ENCODE measurements at regions not wholly inside any gene's neighbourhood (a gene's known extent, or its start where the extent isn't known, plus 50 kb on each side); places are given as distances from the start of the nearest gene placed in this dataset.

DNA sequence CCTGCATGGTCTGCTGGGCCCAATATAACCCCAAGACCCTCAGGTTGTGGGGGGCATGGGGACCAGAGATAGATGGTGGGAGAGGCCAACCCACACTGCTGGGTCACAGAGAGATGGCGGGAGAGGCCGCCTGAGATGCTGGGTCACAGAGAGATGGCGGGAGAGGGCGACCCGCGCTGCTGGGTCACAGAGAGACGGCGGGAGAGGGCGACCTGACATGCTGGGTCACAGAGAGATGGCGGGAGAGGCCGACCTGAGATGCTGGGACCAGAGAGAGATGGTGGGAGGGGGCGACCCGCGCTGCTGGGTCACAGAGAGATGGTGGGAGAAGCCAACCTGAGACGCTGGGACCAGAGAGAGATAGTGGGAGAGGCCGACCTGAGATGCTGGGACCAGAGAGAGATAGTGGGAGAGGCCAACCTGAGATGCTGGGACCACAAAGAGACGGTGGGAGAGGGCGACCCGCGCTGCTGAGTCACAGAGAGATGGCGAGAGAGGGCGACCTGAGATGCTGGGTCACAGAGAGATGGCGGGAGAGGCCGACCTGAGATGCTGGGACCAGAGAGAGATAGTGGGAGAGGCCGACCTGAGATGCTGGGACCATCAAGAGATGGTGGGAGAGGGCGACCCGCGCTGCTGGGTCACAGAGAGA lies 133.2 kb downstream of the DLL1 start:
- DNase-seq, result peak in 1 of 2 donors; percentile 44
- TF ChIP-seq, protein P1, sequence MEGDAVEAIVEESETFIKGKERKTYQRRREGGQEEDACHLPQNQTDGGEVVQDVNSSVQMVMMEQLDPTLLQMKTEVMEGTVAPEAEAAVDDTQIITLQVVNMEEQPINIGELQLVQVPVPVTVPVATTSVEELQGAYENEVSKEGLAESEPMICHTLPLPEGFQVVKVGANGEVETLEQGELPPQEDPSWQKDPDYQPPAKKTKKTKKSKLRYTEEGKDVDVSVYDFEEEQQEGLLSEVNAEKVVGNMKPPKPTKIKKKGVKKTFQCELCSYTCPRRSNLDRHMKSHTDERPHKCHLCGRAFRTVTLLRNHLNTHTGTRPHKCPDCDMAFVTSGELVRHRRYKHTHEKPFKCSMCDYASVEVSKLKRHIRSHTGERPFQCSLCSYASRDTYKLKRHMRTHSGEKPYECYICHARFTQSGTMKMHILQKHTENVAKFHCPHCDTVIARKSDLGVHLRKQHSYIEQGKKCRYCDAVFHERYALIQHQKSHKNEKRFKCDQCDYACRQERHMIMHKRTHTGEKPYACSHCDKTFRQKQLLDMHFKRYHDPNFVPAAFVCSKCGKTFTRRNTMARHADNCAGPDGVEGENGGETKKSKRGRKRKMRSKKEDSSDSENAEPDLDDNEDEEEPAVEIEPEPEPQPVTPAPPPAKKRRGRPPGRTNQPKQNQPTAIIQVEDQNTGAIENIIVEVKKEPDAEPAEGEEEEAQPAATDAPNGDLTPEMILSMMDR (IDR thresholded peaks at IDR 0.05), result no peak
- TF ChIP-seq EP300 (IDR thresholded peaks at IDR 0.05), result no peak
- no peak for TF ChIP-seq POLR2A (IDR thresholded peaks at IDR 0.05)
- no peak for TF ChIP-seq POLR2AphosphoS5 (IDR thresholded peaks at IDR 0.05)
- Histone ChIP-seq H3K36me3 (no peaks in the 10 kb centered on the region), H3K9me3 (no peaks in the 10 kb centered on the region), H3K27ac (no peak overlapping the region), H3K4me1 (peaks cover 4 to 9% (median 7%) of the 10 kb centered on the region in 4 donors), H3K4me3 (no peak overlapping the region), H3K27me3 (no peaks in the 10 kb centered on the region)
- ATAC-seq (ENCODE audit: low FRiP score in 2 of 2), result no peak
- 84 to 92% methylated on average over 28 of the region's 28 CpGs for WGBS, 2 donors

DNA sequence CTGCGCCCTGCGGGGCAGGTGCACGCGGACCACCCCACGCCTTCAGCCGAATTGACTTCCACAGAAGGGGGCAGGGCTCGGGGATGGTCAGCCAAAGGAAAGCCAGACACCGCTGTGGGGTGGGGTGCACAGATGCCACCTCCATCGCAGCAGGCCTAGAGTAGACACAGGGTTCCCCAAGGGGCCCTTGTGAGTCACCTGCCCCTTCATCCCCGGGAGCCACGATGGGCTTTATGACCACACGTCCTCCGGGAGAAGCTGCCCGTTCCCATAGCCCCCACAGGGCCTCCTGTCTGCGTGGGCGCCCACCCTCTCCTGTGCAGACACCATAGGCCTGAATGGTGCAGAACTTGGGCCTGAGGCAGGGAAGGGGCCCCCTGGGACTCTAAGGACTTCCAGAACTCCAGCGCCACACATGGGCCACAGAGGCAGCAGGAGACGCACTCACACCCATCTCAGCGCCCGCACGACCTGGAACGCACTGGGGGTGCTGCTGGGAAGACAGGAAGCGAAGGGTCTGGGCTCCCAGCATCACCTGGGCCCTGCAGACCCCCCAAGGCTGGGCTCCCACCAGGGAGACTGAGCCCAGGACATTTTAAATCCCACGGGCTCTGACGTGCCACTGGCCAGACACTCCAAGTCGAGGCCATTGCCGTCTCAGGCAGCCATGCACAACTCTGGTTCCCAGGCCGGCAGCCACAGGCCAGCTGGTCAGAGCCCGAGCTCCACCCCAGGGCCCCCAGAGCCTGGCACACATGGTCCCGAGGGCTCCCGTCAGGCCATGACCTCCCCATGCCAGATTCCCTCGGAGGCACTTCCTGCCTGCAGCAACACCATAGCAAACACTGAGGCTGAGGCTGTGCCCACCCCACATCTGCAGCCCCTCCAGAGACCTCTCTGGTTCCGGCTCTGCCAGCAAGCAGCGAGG lies 134.2 kb downstream of the DLL1 start:
- no peaks in the 10 kb centered on the region for H3K9me3 ChIP-seq
- no peak overlapping the region for H3K27ac ChIP-seq
- peaks cover 6 to 18% (median 15%) of the 10 kb centered on the region in 4 donors for H3K4me1 ChIP-seq
- no peaks in the 10 kb centered on the region for H3K36me3 ChIP-seq
- no peak for ATAC-seq (ENCODE audit: low FRiP score in 2 of 2)
- 86 to 95% methylated on average over 24 to 34 of the region's 34 CpGs for WGBS, 2 donors
- no peaks in the 10 kb centered on the region for H3K27me3 ChIP-seq
- no peak overlapping the region for H3K4me3 ChIP-seq
- TF ChIP-seq, protein P1 (IDR thresholded peaks at IDR 0.05), result no peak
- TF ChIP-seq EP300 (IDR thresholded peaks at IDR 0.05) (no peak), POLR2A (IDR thresholded peaks at IDR 0.05) (no peak), POLR2AphosphoS5 (IDR thresholded peaks at IDR 0.05) (no peak)
- DNase-seq, result peak in 1 of 2 donors; percentile 61

DNA sequence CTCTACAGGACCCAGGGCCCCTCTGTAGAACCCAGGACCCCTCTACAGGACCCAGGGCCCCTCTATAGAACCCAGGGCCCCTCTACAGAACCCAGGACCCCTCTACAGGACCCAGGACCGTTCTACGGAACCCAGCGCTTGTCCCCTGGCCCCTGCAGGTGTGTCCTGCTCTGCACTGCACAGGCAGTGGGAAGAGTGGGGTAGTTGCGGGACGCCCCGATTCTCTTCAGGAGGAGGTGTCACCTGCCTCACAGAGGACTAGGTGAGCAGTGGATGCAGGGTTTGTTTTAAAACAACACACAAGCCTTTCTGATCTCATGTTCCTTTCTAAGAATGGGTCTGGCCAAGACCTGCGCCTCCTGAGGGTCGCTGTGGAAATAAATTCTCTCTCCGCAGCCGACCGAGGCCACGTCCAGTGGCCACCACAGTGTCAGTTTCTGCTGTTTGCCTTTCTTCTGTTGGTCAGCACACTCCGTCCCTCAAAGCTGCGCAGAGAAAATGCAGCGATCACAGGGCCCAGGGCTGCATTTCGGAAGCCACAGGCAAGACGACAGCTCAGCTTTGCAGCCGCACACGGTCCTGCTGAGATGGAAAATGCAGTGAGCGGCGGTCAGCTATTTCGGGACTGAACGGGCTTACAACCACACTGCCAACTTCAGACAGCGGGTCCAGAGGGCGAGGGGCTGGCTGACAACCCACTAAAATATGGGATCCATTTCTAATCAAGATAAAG lies 135.2 kb downstream of the DLL1 start:
- no peaks in the 10 kb centered on the region for H3K36me3 ChIP-seq
- peaks cover 6 to 26% (median 16%) of the 10 kb centered on the region in 4 donors for H3K4me1 ChIP-seq
- TF ChIP-seq EP300 (IDR thresholded peaks at IDR 0.05) (no peak), POLR2A (IDR thresholded peaks at IDR 0.05) (no peak), POLR2AphosphoS5 (IDR thresholded peaks at IDR 0.05) (no peak)
- TF ChIP-seq, protein P1 (IDR thresholded peaks at IDR 0.05), result no peak
- WGBS, 2 donors, result 92 to 93% methylated on average over 25 of the region's 25 CpGs
- no peaks in the 10 kb centered on the region for H3K9me3 ChIP-seq
- ATAC-seq (ENCODE audit: low FRiP score in 2 of 2), result no peak
- H3K27me3 ChIP-seq, result no peaks in the 10 kb centered on the region
- H3K27ac ChIP-seq, result no peak overlapping the region
- no peak for DNase-seq
- H3K4me3 ChIP-seq, result no peak overlapping the region

DNA sequence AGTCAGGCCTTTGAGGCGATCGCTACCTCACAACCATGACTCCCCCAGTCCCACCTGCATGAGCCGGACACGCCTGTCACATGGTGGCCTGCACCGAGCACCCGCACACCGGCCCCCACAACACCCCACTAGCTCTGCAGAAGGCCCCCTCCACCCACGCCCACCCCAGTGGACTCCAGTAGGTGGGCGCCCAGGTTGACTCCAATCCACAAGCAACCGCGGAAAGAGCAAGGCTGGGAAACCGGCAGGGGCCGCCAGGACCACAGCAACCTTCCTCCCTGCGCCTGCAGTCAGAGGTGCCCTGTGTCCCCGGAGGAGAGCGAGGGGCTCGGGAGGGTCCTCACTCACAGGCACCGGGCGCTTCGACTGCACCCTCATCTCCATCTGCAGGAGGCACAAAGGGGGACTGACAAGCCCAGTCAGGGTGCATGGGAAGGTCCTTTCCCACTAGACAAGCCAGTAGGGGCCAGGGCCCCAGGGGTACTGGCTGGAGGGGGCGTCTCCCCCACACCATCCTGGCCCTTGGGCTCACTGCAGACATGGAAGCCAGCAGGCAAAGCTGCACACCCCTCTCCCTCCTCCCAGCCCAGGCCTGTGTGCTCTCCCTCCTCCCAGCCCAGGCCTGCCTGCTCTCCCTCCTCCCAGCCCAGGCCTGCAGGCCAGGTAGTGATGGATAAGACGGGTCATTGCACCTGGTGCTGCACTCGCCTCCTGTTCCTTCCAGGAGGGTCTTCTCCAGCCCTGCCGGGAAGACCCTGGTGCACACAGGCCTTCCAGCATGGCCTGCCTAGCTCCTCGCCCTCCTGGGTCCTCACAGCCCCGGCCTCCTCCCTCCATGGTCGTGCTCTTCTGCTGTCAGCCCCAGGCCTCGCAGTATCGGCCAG lies 137.2 kb downstream of the DLL1 start:
- H3K36me3 ChIP-seq, result no peaks in the 10 kb centered on the region
- peak in 1 of 2 donors; percentile 12 for ATAC-seq (ENCODE audit: low FRiP score in 2 of 2)
- no peaks in the 10 kb centered on the region for H3K9me3 ChIP-seq
- 92 to 93% methylated on average over 12 to 29 of the region's 29 CpGs for WGBS, 2 donors
- H3K27ac ChIP-seq, result peak overlapping the region in 2 of 4 donors; percentile 87 to 93
- peaks cover 6 to 26% (median 19%) of the 10 kb centered on the region in 4 donors for H3K4me1 ChIP-seq
- TF ChIP-seq POLR2AphosphoS5 (IDR thresholded peaks at IDR 0.05) (no peak), POLR2A (IDR thresholded peaks at IDR 0.05) (no peak), EP300 (IDR thresholded peaks at IDR 0.05) (no peak)
- TF ChIP-seq, protein P1 (IDR thresholded peaks at IDR 0.05), result no peak
- DNase-seq, result peak in 1 of 2 donors; percentile 61
- no peaks in the 10 kb centered on the region for H3K27me3 ChIP-seq
- no peak overlapping the region for H3K4me3 ChIP-seq

All from upper lobe of left lung (tissue), 6 donors.